Large intestine (tissue), 3 donors: ENCODE measurements at regions not wholly inside any gene's neighbourhood (a gene's known extent, or its start where the extent isn't known, plus 50 kb on each side); places are given as distances from the start of the nearest gene placed in this dataset.

ENCODE experiments used
- DNase-seq, 2 donors: peaks; one replicate each; pipeline versions ENCODE4 v3.0.0 to v3.0.0-alpha.2; 2013
- H3K27ac ChIP-seq: one replicate; pipeline ENCODE4 v1.5.1; 2013; ENCODE audit warnings: low read length
- H3K27me3 ChIP-seq: 2 replicates; pipeline ENCODE4 v1.6.1; 2013; ENCODE audit warnings: low read length; ENCODE audit not compliant: control insufficient read depth, insufficient read depth
- H3K36me3 ChIP-seq: 2 replicates; pipeline ENCODE4 v1.6.1; 2013; ENCODE audit warnings: low read length; ENCODE audit not compliant: control insufficient read depth, insufficient read depth
- H3K4me1 ChIP-seq: one replicate; pipeline ENCODE4 v1.6.1; 2013; ENCODE audit warnings: low read length; ENCODE audit not compliant: control insufficient read depth, insufficient read depth
- H3K4me3 ChIP-seq: one replicate; pipeline ENCODE4 v1.5.1; 2013; ENCODE audit warnings: low read length
- H3K9me3 ChIP-seq: one replicate; pipeline ENCODE4 v1.6.1; 2013; ENCODE audit warnings: mild to moderate bottlenecking, low read depth, low read length, moderate library complexity; ENCODE audit not compliant: control insufficient read depth
- WGBS: methylation state at CpG from one replicate; pipeline ENCODE4 v1.1.5; 2013; ENCODE audit warnings: low lambda C conversion rate; ENCODE audit not compliant: insufficient coverage; 5-methylcytosine and 5-hydroxymethylcytosine counted together

GRCh38 chr5:105806596-105806995 lies 1864.1 kb downstream of the EFNA5 start:
- no peak overlapping the region for H3K27ac ChIP-seq
- no peaks in the 10 kb centered on the region for H3K4me1 ChIP-seq
- H3K4me3 ChIP-seq: no peak overlapping the region
- no peak for DNase-seq
- H3K27me3 ChIP-seq: no peaks in the 10 kb centered on the region
- H3K9me3 ChIP-seq: no peaks in the 10 kb centered on the region
- no peaks in the 10 kb centered on the region for H3K36me3 ChIP-seq

DNA sequence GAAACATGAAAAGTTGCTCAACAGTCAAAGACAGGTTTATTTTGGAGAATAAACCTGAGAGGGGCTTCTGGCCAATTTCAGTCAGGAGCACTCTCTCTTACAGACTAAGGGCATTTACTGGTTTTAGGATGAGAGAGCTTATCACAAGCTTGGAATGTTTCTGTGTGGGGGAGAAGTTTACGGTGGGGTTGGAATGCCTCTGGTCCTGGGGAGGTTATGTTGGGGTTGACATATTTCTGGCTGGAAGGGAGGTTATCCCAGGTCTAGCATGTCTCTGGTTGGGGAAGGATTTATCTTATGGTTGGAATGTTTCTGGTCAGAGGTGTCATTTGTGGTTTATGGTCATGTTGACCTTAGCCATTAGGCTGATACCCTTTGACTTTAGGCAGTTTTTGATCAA lies 1867.3 kb downstream of the EFNA5 start:
- no peaks in the 10 kb centered on the region for H3K4me1 ChIP-seq
- no peak overlapping the region for H3K27ac ChIP-seq
- H3K36me3 ChIP-seq: no peaks in the 10 kb centered on the region
- H3K27me3 ChIP-seq: no peaks in the 10 kb centered on the region
- WGBS: no CpG with 5 or more reads among the region's 1 CpG
- H3K9me3 ChIP-seq: no peaks in the 10 kb centered on the region
- DNase-seq: no peak
- H3K4me3 ChIP-seq: no peak overlapping the region

DNA sequence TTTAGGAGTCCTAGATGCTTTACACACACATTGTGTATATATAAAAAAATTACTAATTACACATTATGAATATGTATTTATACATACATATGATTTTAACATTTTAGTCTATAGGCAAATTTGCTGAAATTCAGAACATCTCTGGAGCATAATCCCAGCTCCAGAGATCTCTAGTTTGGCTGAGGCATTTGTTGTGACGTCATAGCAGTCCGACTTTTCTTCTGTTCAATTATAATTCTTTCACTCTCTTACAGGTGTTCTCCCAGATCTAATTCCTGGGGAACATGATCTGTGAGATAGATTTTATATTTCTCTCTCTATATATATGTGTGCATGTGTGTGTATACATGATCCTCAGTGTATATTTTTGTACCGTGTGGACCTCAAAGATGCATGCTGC lies 1876.2 kb downstream of the EFNA5 start:
- H3K4me1 ChIP-seq: no peaks in the 10 kb centered on the region
- WGBS: no CpG with 5 or more reads among the region's 3 CpGs
- DNase-seq: no peak
- H3K4me3 ChIP-seq: no peak overlapping the region
- no peaks in the 10 kb centered on the region for H3K36me3 ChIP-seq
- H3K27me3 ChIP-seq: no peaks in the 10 kb centered on the region
- H3K9me3 ChIP-seq: no peaks in the 10 kb centered on the region
- H3K27ac ChIP-seq: no peak overlapping the region

- no peaks in the 10 kb centered on the region for H3K4me1 ChIP-seq
- no peaks in the 10 kb centered on the region for H3K9me3 ChIP-seq
- WGBS: no CpG with 5 or more reads among the region's 1 CpG
- no peak overlapping the region for H3K27ac ChIP-seq
- no peak overlapping the region for H3K4me3 ChIP-seq
- H3K36me3 ChIP-seq: no peaks in the 10 kb centered on the region
- DNase-seq: no peak
- H3K27me3 ChIP-seq: no peaks in the 10 kb centered on the region
Observed at GRCh38 chr5:105789246-105789645, 1881.5 kb downstream of the EFNA5 start.

- Histone ChIP-seq H3K4me3 (no peak overlapping the region), H3K9me3 (no peaks in the 10 kb centered on the region), H3K27ac (no peak overlapping the region), H3K36me3 (no peaks in the 10 kb centered on the region), H3K27me3 (no peaks in the 10 kb centered on the region), H3K4me1 (no peaks in the 10 kb centered on the region)
- 100% methylated on average over 1 of the region's 2 CpGs for WGBS
- DNase-seq: no peak
Observed at GRCh38 chr5:105783811-105784210, 1886.9 kb downstream of the EFNA5 start.

- H3K36me3 ChIP-seq: no peaks in the 10 kb centered on the region
- no peak overlapping the region for H3K27ac ChIP-seq
- no peaks in the 10 kb centered on the region for H3K9me3 ChIP-seq
- no peak for DNase-seq
- WGBS: 33% methylated on average over 1 of the region's 2 CpGs
- H3K27me3 ChIP-seq: no peaks in the 10 kb centered on the region
- H3K4me3 ChIP-seq: no peak overlapping the region
- no peaks in the 10 kb centered on the region for H3K4me1 ChIP-seq
Observed at GRCh38 chr5:105782501-105782900, 1888.2 kb downstream of the EFNA5 start.

DNA sequence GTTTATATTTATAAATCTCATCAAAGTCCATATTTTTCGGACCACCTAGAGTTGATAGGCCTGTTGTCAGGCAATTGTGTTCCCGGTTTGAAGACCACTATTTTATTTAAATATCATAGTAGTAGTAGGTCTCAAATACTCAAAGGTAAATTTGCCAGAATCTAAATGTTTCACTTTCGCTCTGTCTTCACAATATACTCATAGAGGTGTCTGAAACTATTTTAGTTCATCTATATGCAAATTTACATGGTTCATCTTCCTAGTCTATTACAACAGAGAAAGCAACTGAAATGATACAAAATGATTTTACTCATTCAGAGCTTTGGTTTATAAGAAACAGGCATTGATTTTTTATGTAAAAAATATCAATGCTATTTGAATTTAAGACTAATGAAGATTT lies 1897.5 kb downstream of the EFNA5 start:
- no peaks in the 10 kb centered on the region for H3K36me3 ChIP-seq
- H3K27me3 ChIP-seq: no peaks in the 10 kb centered on the region
- no peak overlapping the region for H3K4me3 ChIP-seq
- no peak for DNase-seq
- H3K9me3 ChIP-seq: no peaks in the 10 kb centered on the region
- WGBS: 80% methylated on average over 2 of the region's 3 CpGs
- no peaks in the 10 kb centered on the region for H3K4me1 ChIP-seq
- no peak overlapping the region for H3K27ac ChIP-seq

- Histone ChIP-seq H3K4me3 (no peak overlapping the region), H3K36me3 (no peaks in the 10 kb centered on the region), H3K27ac (no peak overlapping the region), H3K9me3 (no peaks in the 10 kb centered on the region), H3K27me3 (no peaks in the 10 kb centered on the region), H3K4me1 (no peaks in the 10 kb centered on the region)
- DNase-seq: no peak
- 67% methylated on average over 1 of the region's 2 CpGs for WGBS
Observed at GRCh38 chr5:105767267-105767666, 1903.5 kb downstream of the EFNA5 start.

DNA sequence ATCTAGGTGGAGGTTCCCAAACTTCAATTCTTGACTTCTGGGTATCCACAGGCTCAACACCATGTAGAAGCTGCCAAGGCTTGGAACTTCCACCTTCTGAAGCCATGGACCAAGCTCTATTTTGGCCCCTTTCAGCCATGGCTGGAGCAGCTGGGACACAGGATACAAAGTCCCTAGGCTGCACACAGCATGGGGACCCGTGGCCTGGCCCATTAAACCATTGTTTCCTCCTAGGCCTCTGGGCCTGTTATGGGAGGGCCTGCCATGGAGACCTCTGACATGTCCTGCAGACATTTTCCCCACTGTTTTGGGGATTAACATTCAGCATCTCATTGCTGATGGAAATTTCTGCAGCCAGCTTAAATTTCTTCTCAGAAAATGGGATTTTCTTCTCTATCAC lies 1908.0 kb downstream of the EFNA5 start:
- DNase-seq: no peak
- no peaks in the 10 kb centered on the region for H3K4me1 ChIP-seq
- no peaks in the 10 kb centered on the region for H3K27me3 ChIP-seq
- H3K9me3 ChIP-seq: peaks cover 4% of the 10 kb centered on the region
- no peak overlapping the region for H3K27ac ChIP-seq
- H3K36me3 ChIP-seq: no peaks in the 10 kb centered on the region
- H3K4me3 ChIP-seq: no peak overlapping the region
- no CpG with 5 or more reads among the region's 1 CpG for WGBS

DNA sequence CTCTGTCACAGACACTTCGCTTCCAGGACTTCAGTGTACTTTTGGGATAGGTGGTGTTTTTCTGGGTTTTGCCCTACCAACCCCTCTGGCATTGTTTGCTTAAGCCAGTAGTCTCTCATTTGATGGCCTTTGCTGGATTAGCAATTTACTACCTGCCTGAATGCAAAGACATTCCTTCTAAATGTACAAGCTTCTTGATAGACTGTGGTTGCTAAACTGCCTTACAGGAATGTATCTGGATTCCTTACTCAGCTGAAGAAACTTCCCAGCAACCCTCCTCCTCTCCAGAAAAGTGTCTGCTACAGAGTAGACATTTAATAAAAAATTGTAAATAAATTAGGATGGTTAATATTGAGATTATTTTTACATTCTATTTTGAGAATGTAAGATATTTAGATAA lies 1916.7 kb downstream of the EFNA5 start:
- Histone ChIP-seq H3K4me1 (no peaks in the 10 kb centered on the region), H3K36me3 (no peaks in the 10 kb centered on the region), H3K27ac (no peak overlapping the region), H3K9me3 (no peaks in the 10 kb centered on the region), H3K4me3 (no peak overlapping the region), H3K27me3 (no peaks in the 10 kb centered on the region)
- 86% methylated on average over 1 of the region's 1 CpG for WGBS
- DNase-seq: no peak

GRCh38 chr5:105752801-105753200 lies 1917.9 kb downstream of the EFNA5 start:
- 100% methylated on average over 2 of the region's 3 CpGs for WGBS
- H3K27me3 ChIP-seq: no peaks in the 10 kb centered on the region

More at GRCh38 chr5:105752801-105753200, 1917.9 kb downstream of the EFNA5 start:
- H3K9me3 ChIP-seq: no peaks in the 10 kb centered on the region
- no peaks in the 10 kb centered on the region for H3K36me3 ChIP-seq
- no peak overlapping the region for H3K27ac ChIP-seq
- no peak overlapping the region for H3K4me3 ChIP-seq
- no peaks in the 10 kb centered on the region for H3K4me1 ChIP-seq
- no peak for DNase-seq
